ENCODE measurements at regions not wholly inside any gene's neighbourhood (a gene's known extent, or its start where the extent isn't known, plus 50 kb on each side); places are given as distances from the start of the nearest gene placed in this dataset.

DNA sequence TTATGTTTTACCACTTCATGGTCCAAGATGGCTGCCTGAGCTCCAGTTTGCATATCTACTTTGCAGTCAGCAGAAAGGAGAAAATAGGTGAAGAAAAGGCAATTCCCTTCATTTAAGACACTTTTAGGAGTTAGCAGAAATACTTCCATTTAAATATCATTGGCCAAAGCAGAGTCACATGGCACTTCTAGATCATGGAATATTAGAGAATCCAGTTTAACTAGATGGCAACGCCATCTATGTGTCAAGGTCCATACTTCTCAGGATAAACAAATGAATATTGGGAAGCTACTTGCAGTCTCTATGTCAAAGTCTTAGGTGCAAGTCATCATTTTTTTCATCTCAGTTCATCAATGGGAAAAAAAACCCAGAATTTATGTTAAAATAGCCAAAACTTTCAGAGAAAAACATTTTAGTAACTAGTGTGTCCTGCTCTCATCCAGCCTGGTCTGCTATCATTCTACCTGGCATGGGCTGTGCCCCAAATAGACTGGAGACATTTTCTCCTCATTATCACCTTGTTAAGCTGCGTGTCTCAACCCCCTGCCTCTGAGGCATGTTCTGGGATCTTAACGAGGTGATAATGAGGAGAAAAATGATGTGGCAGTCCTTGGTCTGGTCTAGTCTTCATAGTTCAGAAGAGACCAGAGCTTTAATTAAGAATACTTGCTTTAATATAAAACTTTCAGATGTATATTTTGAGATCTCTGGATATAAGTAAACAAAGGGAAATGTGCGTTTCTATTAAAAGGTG lies 227.3 kb downstream of the TBX18 start:
- Histone ChIP-seq H3K9me3 (peaks cover 0 to 16% (median 11%) of the 10 kb centered on the region in 4 donors), H3K4me1 (no peaks in the 10 kb centered on the region), H3K27me3 (peaks cover 0 to 7% (median 0%) of the 10 kb centered on the region in 3 donors), H3K4me3 (no peak overlapping the region), H3K36me3 (no peaks in the 10 kb centered on the region), H3K27ac (no peak overlapping the region)
- intact Hi-C loops (cut with DNase I; ENCODE audit: low total_unique reads): no loop called here
- 68 to 75% (median 72%) methylated on average over 4 of the region's 4 CpGs for WGBS, 5 donors
- DNase-seq: no peak
- TF ChIP-seq POLR2A (IDR thresholded peaks at IDR 0.05) (no peak), EP300 (IDR thresholded peaks at IDR 0.05) (no peak), POLR2AphosphoS5 (IDR thresholded peaks at IDR 0.05) (no peak)

DNA sequence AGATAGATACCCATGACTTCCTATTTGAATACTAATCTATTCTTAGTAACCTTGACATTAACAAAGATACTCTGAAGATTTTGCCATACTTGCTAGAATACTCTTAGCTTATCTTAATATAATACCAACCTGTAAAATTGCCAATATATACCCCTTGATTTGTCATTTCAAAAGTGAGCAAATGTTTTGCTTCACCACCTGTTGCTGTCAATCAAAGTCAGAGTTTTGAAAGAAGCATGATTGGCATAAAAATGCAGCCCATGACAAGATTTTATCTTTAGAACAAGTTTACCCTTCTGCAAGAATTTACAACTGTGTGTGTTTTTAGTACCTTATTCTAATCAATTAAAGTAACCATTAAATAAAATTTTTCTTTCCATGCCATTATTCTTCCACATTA lies 236.2 kb downstream of the TBX18 start:
- DNase-seq: no peak
- no peaks in the 10 kb centered on the region for H3K36me3 ChIP-seq
- no peaks in the 10 kb centered on the region for H3K9me3 ChIP-seq
- no peaks in the 10 kb centered on the region for H3K4me1 ChIP-seq
- intact Hi-C loops (cut with DNase I; ENCODE audit: low total_unique reads): no loop called here
- H3K4me3 ChIP-seq: no peak overlapping the region
- no peaks in the 10 kb centered on the region for H3K27me3 ChIP-seq
- no peak overlapping the region for H3K27ac ChIP-seq
- TF ChIP-seq, protein P1, sequence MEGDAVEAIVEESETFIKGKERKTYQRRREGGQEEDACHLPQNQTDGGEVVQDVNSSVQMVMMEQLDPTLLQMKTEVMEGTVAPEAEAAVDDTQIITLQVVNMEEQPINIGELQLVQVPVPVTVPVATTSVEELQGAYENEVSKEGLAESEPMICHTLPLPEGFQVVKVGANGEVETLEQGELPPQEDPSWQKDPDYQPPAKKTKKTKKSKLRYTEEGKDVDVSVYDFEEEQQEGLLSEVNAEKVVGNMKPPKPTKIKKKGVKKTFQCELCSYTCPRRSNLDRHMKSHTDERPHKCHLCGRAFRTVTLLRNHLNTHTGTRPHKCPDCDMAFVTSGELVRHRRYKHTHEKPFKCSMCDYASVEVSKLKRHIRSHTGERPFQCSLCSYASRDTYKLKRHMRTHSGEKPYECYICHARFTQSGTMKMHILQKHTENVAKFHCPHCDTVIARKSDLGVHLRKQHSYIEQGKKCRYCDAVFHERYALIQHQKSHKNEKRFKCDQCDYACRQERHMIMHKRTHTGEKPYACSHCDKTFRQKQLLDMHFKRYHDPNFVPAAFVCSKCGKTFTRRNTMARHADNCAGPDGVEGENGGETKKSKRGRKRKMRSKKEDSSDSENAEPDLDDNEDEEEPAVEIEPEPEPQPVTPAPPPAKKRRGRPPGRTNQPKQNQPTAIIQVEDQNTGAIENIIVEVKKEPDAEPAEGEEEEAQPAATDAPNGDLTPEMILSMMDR (IDR thresholded peaks at IDR 0.05): no peak
- TF ChIP-seq POLR2A (IDR thresholded peaks at IDR 0.05) (no peak), EP300 (IDR thresholded peaks at IDR 0.05) (no peak), POLR2AphosphoS5 (IDR thresholded peaks at IDR 0.05) (no peak)

DNA sequence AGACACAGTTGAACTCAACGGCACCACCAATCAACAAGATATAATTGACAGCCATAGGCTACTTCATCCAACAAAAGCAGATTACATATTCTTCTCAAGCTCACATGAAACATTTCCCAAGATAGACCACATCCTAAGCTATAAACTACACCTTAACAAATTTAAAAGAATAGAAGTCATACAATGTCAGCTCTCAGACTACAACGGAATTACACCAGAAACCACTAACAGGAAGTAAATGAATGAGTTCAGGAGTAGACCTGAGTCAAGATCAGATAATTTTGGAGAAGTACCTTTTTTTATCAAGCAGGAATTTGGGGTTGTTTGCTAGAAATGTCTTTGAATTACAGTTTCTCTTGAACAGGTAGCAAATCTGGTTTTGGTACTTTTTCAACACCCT lies 237.8 kb downstream of the TBX18 start:
- intact Hi-C loops (cut with DNase I; ENCODE audit: low total_unique reads): no loop called here
- H3K4me3 ChIP-seq: no peak overlapping the region
- H3K9me3 ChIP-seq: no peaks in the 10 kb centered on the region
- DNase-seq: no peak
- TF ChIP-seq, protein P1 (IDR thresholded peaks at IDR 0.05): no peak
- TF ChIP-seq POLR2A (IDR thresholded peaks at IDR 0.05): no peak
- TF ChIP-seq POLR2AphosphoS5 (IDR thresholded peaks at IDR 0.05): no peak
- no peak for TF ChIP-seq EP300 (IDR thresholded peaks at IDR 0.05)
- no peak overlapping the region for H3K27ac ChIP-seq
- H3K4me1 ChIP-seq: no peaks in the 10 kb centered on the region
- 61 to 69% (median 65%) methylated on average over 2 of the region's 2 CpGs for WGBS, 5 donors
- H3K36me3 ChIP-seq: no peaks in the 10 kb centered on the region
- H3K27me3 ChIP-seq: no peaks in the 10 kb centered on the region

DNA sequence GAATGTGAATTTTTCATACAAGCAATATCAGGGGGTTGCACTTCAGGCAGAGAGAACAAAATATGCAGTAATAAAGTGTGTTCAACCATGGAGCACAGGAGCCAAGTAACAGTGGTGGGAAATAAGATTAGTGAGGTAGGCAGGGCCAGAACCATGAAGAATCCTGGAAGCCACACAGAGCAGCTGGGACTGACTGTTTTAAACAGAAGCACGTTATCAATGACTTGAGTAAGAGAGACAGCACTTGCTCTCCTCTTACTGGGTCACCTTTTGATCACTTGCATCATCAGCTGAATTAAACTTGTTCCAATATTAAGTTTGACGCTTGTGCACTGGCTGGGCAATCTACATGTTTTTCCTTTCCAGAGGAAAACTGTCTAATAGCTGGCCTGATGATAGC lies 238.5 kb downstream of the TBX18 start:
- no peaks in the 10 kb centered on the region for H3K9me3 ChIP-seq
- H3K4me1 ChIP-seq: no peaks in the 10 kb centered on the region
- WGBS, 5 donors: 51 to 70% (median 63%) methylated on average over 2 of the region's 2 CpGs
- H3K4me3 ChIP-seq: no peak overlapping the region
- H3K27ac ChIP-seq: no peak overlapping the region
- TF ChIP-seq, protein P1 (IDR thresholded peaks at IDR 0.05): no peak
- TF ChIP-seq EP300 (IDR thresholded peaks at IDR 0.05): no peak
- no peak for TF ChIP-seq POLR2A (IDR thresholded peaks at IDR 0.05)
- TF ChIP-seq POLR2AphosphoS5 (IDR thresholded peaks at IDR 0.05): no peak
- DNase-seq: no peak
- no peaks in the 10 kb centered on the region for H3K27me3 ChIP-seq
- intact Hi-C loops (cut with DNase I; ENCODE audit: low total_unique reads): no loop called here
- H3K36me3 ChIP-seq: no peaks in the 10 kb centered on the region

DNA sequence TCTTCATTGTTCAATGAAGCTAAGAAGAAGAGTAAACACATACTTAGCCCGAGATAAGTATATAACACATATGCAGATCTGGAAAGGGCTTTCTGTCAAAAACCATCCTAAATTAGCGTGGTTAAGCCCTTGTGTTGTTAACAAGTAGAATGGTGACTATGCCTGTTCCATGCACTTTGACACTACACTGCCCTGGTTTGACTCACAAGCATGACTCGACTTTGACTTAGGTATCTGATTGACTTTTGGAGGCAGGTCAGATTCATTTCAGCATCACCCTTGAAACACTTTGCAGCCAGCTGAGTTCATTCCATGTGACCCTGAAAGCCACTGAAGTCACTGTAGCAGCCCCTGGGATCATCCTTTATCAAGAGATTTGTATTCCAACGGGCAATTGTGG lies 239.8 kb downstream of the TBX18 start:
- no peaks in the 10 kb centered on the region for H3K9me3 ChIP-seq
- H3K4me1 ChIP-seq: no peaks in the 10 kb centered on the region
- no peak overlapping the region for H3K4me3 ChIP-seq
- H3K36me3 ChIP-seq: no peaks in the 10 kb centered on the region
- H3K27me3 ChIP-seq: peaks cover 0 to 2% (median 0%) of the 10 kb centered on the region in 3 donors
- no peak for DNase-seq
- intact Hi-C loops (cut with DNase I; ENCODE audit: low total_unique reads): no loop called here
- 29 to 59% (median 39%) methylated on average over 4 of the region's 4 CpGs for WGBS, 5 donors
- no peak overlapping the region for H3K27ac ChIP-seq
- TF ChIP-seq, protein P1 (IDR thresholded peaks at IDR 0.05): no peak
- no peak for TF ChIP-seq POLR2AphosphoS5 (IDR thresholded peaks at IDR 0.05)
- TF ChIP-seq EP300 (IDR thresholded peaks at IDR 0.05): no peak
- TF ChIP-seq POLR2A (IDR thresholded peaks at IDR 0.05): no peak

Data from stomach (tissue), 8 donors.